Cardiac fibroblast (primary cell): ENCODE measurements at regions not wholly inside any gene's neighbourhood (a gene's known extent, or its start where the extent isn't known, plus 50 kb on each side); places are given as distances from the start of the nearest gene placed in this dataset.
A peak's percentile ranks its signal among the peaks of the same experiment; 100 is the strongest.

Experiments
- DNase-seq, 2 donors: peaks; one replicate each; pipeline versions ENCODE4 v3.0.0 to v3.0.0-alpha.2; 2010; ENCODE audit warnings: low read depth in 2 of 2
- H3K4me3 ChIP-seq, 2 donors: replicated peaks in 1 of 2; 1 replicate in 1 of 2; 2 replicates in 1 of 2; pipeline ENCODE4 v1.5.1; 2011; ENCODE audit warnings: low read depth in 2 of 2, low read length in 2 of 2, mild to moderate bottlenecking in 2 of 2, moderate library complexity in 1 of 2
- CTCF ChIP-seq: IDR thresholded peaks from one replicate; pipeline ENCODE4 v1.5.1; 2011; ENCODE audit warnings: low read depth, mild to moderate bottlenecking, low read length, inconsistent platforms

- TF ChIP-seq CTCF, result no peak
- H3K4me3 ChIP-seq, result no peak overlapping the region
- DNase-seq, result peak; percentile 12 to 76
Observed at GRCh38 chr3:107452436-107452835, 70.3 kb upstream of the BBX start.

- TF ChIP-seq CTCF, result no peak
- no peak overlapping the region for H3K4me3 ChIP-seq
- DNase-seq, result no peak
Observed at GRCh38 chr3:107453504-107453903, 69.3 kb upstream of the BBX start.

- H3K4me3 ChIP-seq, result no peak overlapping the region
Observed at GRCh38 chr3:107455621-107456020, 67.1 kb upstream of the BBX start.

GRCh38 chr3:107456501-107456900, 66.3 kb upstream of the BBX start:
- no peak for DNase-seq
- TF ChIP-seq CTCF, result no peak
- no peak overlapping the region for H3K4me3 ChIP-seq

More at GRCh38 chr3:107455621-107456020, 67.1 kb upstream of the BBX start:
- no peak for TF ChIP-seq CTCF
- DNase-seq, result no peak

GRCh38 chr3:107458871-107459270, 63.9 kb upstream of the BBX start:
- H3K4me3 ChIP-seq, result no peak overlapping the region
- peak; percentile 61 to 68 for DNase-seq
- TF ChIP-seq CTCF, result no peak

DNA sequence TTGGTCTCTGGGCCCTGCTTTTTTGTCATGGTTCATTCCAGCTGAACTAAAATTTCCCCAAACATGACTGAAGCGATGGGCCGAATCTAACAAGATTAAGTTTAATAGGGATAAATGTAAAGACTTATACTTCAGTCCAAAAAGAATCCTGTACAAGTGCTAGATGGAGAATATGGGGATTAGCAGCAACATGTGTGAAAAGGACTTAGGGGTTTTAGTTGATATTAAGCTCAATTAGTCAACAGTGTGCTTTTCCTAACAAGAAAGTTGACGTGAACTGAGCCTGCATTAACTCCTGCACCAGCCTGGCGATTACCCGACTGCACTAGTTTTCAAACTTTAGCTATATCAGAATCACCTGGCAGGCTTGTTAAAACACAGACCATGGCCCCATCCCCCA, 61.0 kb upstream of the BBX start:
- no peak overlapping the region for H3K4me3 ChIP-seq
- TF ChIP-seq CTCF, result no peak
- DNase-seq, result no peak

DNA sequence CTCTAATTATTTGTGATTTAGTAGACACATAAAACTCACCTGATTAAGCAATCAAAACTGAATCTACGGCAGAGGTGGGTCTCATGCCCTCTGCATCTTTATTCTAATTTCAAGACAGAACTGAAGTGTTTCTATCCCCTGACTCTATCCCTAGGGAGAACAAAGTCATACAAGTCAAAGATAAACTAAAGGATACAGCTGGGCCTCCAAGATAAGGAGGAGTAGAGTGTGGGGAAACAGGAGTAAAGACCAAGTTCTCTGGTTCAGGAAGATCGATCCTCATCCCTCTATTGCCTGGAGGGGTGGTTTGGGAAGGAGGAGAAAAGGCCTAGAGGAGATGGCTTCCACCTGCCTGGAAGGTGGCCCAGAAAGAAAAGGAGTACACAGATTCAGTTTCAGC, 58.7 kb upstream of the BBX start:
- no peak overlapping the region for H3K4me3 ChIP-seq
- DNase-seq, result no peak
- TF ChIP-seq CTCF, result no peak
